ENCODE measurements at regions not wholly inside any gene's neighbourhood (a gene's known extent, or its start where the extent isn't known, plus 50 kb on each side); places are given as distances from the start of the nearest gene placed in this dataset.

DNA sequence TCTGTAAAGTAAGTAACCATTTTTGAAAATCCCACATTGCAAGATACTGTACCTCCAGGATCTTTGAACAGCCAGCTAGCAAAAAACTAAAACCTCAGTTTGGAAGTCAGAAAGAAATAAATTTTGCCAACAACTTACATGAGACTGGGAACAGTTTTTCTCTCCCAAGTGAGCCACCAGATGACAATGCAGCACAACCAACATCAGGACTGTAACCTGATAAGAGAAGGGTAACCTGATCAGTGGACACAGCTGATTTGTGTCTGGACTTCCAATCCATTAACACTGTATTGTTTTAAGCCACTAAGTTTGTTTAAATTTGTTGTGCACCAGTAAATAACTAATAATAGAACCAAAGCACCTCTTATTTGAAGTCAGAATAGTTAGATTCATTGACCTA is 923.3 kb downstream of the FAT4 start:
- TF ChIP-seq GATA2 (IDR thresholded peaks at IDR 0.05; ENCODE audit: low read depth, low read length) (no peak), GATA3 (IDR thresholded peaks at IDR 0.05; ENCODE audit: low read depth, low read length) (no peak)

All from SH-SY5Y (cell line).